Epidermal melanocyte (primary cell): ENCODE measurements at regions not wholly inside any gene's neighbourhood (a gene's known extent, or its start where the extent isn't known, plus 50 kb on each side); places are given as distances from the start of the nearest gene placed in this dataset.
"Not testable (repeated sequence)": the region's sequence is repeated elsewhere in the genome, so short reads cannot be mapped to it uniquely, and the experiment has no call there.

Experiments
- DNase-seq: peaks from one replicate; pipeline ENCODE4 v3.0.0; 2011; ENCODE audit warnings: low spot score; ENCODE audit not compliant: insufficient read length

DNA sequence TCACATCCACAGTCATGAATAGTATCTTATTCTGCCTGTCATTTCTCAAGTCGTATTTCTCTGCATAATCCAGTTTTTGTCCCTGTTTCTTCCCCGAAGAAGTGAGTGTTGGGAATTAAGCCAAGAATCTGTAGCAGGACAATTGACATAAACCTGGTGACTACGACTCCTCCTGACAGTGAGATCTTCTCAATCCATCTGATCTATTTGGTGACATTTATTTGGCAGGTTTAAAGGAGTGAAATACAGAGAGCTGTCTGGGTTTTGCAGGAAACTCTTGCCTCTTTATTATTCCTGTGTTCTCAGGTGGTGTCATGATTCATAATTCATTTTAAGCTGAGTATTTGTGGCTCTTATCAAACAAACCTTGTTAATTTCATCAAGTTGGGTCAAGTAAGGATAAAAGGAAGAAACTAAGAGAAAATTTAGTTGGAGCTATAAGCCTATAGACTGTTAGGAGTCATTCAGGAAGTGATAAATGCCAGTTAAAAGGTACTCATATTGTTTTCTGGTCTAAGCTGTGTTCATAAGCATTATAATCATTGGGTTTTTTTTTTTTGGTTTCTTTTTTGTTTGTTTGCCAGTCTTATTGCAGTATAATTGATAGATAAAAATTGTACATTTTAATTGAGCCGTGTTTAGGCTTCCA lies 95.9 kb upstream of the PCSK1 start:
- no peak for DNase-seq

DNA sequence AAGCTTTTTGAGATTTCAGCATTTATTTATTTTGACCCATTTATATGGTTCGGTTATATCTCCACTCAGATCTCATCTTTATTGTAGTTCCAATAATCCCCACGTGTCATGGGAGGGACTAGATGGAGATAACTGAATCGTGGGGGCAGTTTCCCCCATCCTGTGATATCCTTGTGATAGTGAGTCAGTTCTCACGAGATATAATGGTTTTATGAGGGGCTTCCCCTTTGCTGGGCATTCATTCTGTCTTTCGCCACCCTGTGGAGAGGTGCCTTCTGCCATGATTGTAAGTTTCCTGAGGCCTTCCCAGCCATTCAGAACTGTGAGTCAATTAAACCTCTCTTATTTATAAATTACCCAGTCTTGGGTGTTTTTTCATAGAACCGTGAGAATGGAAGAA lies 96.5 kb upstream of the PCSK1 start:
- DNase-seq = no peak

DNA sequence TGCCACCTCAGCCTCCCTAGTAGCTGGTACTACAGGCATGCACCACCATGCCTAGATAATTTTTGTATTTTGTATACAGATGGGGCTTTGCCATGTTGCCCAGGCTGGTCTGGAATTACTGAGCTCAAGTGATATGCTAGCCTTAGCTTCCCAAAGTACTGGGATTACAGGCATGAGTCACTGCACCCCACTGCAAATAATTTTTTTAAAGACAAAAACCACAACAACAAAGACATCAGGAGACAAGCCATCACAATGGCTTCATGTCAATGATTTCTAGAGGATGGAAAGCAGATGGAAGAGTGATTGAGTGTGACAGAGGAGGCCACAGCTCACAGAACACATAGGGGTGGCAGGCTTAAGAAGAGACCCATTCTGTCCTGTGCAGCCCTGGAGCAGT lies 97.9 kb upstream of the PCSK1 start:
- no peak for DNase-seq

DNA sequence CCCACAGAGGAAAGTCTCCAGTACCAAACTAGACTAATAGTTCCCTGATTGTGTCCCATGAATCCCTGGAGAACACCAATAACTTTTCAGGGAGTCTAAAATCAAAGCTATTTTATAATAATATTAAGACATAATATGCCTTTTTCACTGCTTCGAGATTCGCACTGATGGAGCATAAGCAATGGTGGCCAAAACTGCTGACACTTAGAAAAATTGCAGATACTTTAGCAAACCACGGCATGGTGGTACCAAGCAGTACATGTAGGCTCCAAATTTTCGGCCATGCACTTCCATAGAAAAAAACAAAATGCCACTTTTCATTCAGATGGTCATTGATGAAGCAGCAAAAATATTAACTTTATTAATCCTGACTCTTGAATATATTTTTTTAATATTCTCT lies 100.3 kb upstream of the PCSK1 start:
- DNase-seq = no peak

DNA sequence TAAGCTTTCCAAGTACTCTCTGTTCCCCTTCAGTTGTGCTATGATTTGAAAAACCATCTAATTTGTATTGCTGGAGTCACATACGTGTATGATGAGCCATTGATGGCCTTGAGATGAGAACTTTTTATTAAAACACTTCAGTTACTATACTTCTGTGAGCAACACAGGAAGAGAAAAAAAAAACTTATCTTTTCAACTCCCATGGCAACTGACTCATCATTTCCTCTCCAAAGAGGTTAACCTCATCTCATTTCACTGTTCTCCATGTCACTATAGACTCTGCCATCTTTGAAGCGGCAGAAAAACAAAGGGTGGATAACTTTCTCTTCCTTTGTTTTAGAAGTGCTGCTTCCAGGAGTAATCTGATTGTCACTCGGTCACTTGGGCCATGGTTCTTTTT lies 104.3 kb upstream of the PCSK1 start:
- no peak for DNase-seq

DNA sequence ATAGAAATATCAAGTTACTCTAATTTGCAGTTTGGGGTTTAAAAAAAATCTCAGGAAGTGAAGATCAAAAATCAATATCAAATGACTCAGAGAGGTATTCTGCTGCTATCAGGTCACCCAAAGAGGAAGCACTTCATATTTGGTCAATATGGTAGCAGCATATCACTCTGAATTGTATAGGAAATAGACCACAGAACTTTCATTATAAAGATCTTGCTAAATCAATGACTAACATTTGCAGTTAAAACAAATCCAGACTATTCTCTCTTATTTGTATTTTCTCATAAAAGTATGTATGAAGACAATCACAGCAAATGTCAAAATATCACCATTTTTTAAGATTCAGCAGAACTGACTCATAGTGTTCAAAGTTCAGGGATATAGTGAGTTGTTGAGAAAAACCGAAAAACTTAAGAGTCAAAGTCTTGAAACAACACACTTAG lies 105.8 kb upstream of the PCSK1 start:
- no peak for DNase-seq

DNA sequence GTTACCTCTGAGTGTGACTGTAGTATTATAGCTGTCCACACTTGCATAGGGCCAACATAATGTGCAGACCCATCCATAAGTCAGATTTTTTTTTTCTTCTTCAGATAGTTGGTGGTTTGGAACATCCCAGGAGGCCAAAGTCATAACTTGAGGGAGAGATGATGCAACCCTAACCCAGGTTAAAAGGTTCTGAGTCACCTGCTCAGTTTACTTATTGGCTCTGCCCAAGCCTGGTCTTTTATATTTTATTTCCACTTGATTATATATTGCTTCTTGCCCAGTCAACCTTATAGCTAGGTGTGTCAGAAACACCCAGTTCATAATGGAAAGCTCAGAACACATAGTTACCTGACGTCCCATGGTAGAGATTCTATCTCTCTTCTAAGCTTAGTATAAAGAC lies 113.1 kb upstream of the PCSK1 start:
- DNase-seq = no peak

DNA sequence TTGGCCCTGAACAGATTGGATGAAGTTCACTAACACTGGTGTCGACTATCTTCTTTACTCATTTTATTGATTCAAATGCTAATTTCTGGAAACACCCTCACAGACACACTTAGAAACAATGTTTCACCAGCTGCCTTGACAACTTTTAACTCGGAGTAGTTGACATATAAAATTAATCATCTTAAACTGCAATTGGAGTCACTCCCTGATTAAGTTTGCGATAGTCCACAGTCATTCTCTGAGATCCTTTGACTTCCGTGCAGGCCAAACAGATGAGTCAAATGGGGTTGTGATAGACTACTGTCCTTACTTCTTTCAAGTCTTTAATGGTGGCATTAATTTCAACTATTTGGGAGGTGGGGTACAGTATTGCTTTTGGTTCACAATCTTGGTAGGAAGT lies 114.4 kb upstream of the PCSK1 start:
- DNase-seq = no peak

DNA sequence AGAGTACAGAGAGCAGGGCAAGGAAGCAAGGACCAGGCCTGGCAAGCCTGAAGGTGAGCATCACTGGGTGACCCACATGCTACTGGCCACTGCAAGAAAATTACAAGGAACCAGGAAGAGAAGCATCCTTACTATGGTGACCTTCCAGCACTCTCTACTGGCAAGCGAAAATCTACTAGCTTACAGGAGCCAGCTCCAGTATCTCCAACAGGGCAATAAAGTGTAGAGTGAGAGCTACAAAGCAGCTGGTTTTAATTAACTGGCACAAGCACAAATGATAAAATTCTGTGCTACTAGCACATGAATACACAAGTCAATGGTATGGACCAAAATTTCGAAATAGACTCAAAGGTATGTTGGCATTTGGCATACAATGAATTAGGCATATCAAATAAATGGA lies 113.3 kb upstream of the CAST start:
- no peak for DNase-seq

DNA sequence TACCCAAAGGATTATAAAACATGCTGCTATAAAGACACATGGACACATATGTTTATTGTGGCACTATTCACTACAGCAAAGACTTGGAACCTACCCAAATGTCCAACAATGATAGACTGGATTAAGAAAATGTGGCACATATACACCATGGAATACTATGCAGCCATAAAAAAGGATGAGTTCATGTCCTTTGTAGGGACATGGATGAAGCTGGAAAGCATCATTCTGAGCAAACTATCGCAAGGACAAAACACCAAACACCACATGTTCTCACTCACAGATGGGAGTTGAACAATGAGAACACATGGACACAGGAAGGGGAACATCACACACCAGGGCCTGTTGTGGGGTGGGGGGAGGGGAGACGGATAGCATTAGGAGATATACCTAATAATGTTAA lies 101.3 kb upstream of the CAST start:
- not testable (repeated sequence) for DNase-seq

DNA sequence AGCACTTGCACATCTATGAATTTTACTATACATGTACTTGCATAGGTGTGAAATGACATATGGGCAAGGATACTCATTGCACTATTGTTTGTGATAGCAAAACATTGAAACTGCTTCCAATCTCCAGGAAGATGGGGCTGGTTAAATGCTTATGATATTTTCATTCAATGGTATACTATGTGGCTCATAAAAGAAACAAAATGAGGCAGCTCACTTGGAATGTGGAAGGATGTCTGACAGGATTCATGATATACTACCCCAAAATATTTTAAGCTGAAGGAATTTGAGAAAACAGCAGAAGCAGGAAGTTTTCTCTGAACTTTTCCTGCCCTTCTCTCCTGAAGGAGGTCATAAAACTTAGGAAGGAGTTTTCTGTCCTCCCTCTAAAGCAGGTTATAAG lies 99.6 kb upstream of the CAST start:
- DNase-seq = no peak

DNA sequence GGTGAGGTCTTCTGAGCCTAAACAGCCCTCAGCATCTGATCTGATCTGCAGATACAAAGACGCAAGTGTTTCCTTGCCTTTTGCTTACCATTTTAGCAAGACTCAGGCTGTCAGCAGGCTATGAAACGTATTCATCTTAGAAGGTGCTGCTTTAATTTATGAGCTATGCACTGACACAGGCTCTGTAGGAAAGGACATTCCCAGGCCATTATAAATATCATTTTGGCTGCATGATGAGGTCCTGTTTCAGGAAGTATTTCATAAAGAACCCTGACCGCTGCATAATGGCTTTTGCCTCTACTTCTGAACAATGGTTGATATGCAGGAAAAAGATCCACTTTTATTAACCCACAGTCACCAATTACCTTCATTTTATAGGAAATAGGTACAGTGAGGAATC lies 98.4 kb upstream of the CAST start:
- DNase-seq = no peak

DNA sequence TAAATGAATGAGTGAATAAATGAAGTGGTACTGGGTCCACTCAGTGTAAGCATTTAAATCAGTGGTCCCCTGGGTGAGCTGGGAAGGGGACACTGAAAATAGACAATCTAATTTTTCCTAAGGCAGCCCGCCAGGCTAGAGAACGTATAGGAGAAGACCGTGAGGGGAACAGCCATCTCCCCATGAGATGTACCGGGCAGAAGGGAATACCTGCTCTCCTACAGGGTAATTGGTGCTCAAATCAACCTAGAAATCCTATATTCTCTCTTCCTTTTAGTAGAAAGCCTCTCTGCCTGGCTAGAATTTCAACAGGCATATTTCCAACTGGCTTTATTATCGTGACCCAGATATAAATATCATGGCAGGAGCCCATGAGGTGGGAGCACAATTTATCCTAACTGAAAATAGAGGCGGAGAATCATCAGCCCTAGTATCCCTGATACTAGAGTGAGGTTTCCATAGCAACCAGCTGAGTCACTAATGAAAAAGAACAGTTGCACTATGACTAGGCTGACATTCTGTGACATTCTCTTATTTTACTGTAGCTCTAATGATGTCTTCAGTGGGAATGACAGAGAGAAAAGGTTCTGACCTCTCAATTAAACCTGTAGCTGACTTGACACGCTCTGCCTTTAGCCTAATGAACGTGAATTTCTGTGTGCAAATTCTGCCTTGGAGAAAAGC lies 96.5 kb upstream of the CAST start:
- DNase-seq = no peak

DNA sequence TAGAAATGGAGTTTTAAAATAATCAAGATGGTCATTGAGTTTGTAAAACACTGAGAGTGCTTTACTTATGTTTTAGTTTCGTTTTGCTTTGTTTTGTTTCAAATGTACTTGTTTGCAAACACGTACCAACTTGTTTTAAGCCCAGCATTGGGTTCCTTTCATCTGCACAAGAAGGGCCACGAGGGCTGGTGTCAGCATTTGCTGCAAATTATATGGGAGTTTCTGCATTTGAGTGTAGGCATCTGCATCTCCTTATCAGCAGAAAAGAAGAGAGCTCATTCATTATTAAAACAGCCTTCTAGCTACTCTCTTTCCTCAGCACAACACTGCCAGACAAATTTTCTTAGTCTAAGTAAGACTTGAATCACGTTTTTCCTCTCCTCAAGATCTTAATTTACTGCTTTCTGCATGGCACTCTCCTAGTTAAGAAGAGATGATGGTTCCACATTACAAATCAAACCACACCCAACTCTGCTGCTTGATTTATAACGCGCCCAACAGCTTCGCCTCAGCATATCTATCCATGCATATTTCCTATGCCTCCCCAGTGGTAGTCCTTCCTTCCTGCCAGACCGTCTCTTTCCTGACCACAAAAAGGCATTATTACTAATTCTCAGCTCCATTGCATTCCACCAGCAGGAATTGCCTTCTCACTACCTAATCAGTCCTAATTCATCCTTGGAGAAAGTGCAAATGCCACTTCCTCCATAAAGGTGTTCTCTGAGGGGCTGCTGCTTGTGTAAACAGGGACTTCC lies 95.2 kb upstream of the CAST start:
- no peak for DNase-seq

DNA sequence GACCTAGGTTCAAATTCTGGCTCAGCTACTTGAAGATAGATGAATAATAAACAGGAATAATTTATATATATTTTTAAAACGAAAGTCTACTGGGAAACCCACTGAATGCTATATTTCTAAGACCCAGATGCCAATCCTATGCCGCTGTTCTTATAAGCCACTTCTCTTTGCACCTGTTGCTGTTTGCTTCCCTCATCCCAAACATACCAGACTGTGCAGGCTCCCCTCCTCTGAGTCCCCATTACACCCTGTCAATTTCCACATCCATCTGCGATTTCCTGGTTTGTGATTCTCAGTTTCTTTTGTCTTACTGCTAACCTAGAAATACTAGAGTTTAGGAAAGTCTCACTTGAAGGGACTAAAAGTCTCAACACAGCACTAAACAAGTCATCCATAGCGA lies 92.8 kb upstream of the CAST start:
- no peak for DNase-seq

DNA sequence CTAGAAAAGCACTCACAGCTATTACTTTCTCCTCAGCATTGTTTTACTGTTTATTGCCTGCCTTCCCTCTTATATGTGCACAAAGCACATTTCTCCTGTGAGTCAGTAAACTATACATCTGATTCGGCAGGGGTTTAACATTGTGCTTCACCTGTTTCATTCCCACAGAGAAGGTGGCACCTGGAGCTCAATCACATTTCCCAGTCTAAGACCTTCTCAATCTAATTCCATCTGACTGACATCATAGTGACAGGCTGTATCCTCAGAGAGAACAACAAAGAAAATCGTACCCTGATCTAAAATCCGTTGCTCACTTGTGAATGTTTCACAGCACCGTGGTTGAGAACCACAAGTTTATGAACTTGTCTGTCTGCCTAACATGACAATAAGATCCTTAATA lies 92.4 kb upstream of the CAST start:
- no peak for DNase-seq

DNA sequence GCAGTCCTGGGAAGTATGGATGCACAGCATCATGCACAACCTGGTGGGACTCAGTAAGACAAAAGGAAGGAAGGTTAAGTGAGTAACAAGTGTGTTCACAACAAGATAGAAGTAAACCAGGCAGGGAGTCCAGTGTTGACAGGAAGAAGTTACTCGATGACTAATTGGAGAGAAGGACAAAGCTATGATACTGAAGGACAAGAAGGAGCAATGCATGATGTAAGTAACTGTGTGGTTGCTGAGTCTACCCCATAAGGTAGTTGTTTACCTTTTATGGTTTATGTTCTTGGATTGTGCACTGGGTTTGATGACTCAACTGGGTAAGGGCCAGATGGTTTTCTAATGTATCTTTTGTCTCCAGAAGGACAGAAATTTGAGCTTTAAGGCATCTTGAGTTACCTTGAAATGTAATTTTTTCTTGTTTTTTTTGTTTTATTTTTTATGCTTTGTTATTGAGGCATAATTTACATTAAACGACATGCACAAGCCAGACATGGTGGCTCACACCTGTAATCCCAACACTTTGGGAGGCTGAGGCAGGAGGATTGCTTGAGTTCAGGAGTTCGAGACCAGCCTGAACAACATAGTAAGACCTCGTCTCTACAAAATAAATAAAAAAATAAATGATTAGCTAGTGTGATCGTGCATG lies 89.2 kb upstream of the CAST start:
- no peak for DNase-seq

DNA sequence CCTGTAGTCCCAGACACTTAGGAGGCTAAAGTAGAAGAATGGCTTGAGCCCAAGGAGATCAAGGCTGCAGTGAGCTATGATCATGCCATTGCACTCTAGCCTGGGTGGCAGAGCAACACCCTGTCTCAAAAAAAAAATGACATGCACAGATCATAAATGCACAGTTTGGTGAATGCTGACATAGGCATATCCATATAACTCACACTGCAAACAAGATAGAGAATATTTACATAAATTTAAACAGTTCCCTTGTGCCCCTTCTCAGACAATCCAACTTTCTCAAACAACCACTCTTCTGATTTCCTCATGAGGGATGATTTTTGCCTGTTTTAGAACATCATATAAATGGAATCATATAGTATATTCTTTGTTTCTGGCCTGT lies 88.7 kb upstream of the CAST start:
- no peak for DNase-seq

DNA sequence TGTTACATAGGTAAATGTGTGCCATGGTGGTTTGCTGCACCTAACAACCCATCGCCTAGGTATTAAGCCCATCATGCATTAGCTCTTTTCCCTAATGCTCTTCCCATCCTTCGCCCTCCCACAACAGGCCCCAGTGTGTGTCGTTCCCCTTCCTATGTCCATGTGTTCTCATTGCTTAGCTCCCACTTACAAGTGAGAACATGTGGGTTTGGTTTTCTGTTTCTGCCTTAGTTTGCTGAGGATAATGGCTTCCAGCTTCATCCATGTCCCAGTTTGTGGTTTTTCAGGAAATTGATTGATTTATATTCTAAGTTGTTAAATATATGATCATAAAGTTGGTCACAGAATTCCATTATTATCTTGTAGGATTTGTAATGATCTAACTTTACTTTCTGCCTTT lies 85.3 kb upstream of the CAST start:
- no peak for DNase-seq

DNA sequence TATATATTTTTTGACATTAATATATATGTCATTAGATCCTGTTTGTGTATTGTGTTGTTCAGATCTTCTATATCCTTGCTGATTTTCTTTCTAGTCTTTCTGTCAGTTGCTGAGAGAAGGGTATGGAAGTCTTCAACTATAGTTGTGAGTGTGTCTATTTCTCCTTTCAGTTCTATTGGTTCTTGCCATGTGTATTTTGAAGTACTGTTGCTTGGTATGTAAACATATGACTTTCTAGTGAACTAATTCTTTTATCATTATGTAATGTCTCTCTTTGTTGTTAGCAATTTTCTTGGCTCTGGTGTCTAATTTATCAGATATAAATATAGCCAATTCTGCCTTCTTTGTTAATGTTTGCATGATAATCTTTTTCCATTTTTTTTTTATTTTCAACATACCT lies 84.3 kb upstream of the CAST start:
- DNase-seq = no peak

DNA sequence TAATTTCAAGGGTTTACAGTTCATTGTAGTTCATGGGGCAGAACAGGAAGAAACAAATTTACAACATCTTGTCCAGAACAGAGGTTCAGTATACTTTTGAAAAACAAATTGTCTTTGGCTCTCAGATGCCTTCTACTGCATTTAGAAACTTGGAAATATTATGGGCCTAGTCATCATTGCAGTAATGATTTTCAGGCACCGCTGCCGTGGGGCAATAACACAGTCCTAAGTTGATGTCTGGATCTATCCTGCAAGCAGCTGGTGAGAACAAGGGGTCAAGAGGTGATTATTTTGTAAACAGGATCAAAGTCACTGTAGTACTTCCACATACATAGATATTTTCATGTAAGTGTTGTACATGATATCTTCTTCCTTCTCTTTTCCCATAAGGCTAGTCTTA lies 82.5 kb upstream of the CAST start:
- no peak for DNase-seq

DNA sequence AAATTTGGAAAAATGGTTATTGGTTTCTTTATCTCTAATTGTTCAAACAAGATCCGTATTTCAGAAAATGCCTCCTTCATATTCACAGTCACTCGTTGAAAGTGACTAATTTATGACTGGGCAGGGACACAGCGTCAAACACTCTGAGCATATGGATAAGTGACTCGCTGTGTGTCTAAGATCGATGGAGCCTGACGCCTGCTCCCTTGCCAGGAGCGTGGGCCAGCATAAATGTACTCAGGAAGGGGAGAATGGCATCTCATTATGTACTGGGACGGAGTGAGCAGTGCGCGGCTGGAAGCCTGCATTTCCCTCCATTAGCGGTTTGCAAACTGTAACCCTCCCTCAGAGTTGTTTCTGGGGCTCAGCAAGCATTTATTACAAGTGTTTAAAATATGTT lies 79.8 kb upstream of the CAST start:
- no peak for DNase-seq
